IPS-18a (cell line): ENCODE measurements at regions not wholly inside any gene's neighbourhood (a gene's known extent, or its start where the extent isn't known, plus 50 kb on each side); places are given as distances from the start of the nearest gene placed in this dataset.
"Not testable (repeated sequence)": the region's sequence is repeated elsewhere in the genome, so short reads cannot be mapped to it uniquely, and the experiment has no call there.

Experiments
- H3K27ac ChIP-seq: one replicate; pipeline ENCODE4 v1.5.1; 2013; ENCODE audit warnings: low read length
- H3K27me3 ChIP-seq: one replicate; pipeline ENCODE4 v1.6.1; 2013; ENCODE audit warnings: mild to moderate bottlenecking, low read length; ENCODE audit not compliant: control insufficient read depth, insufficient read depth
- H3K36me3 ChIP-seq: one replicate; pipeline ENCODE4 v1.6.1; 2013; ENCODE audit warnings: low read depth, low read length; ENCODE audit not compliant: control insufficient read depth
- H3K4me1 ChIP-seq: one replicate; pipeline ENCODE4 v1.6.1; 2013; ENCODE audit warnings: low read depth, low read length; ENCODE audit not compliant: control insufficient read depth
- H3K4me3 ChIP-seq: one replicate; pipeline ENCODE4 v1.5.1; 2013; ENCODE audit warnings: low read length
- H3K9ac ChIP-seq: one replicate; pipeline ENCODE4 v1.6.1; 2013; ENCODE audit warnings: mild to moderate bottlenecking, low read length, moderate library complexity
- H3K9me3 ChIP-seq: one replicate; pipeline ENCODE4 v1.6.1; 2013; ENCODE audit warnings: low read depth, low read length; ENCODE audit not compliant: control insufficient read depth

DNA sequence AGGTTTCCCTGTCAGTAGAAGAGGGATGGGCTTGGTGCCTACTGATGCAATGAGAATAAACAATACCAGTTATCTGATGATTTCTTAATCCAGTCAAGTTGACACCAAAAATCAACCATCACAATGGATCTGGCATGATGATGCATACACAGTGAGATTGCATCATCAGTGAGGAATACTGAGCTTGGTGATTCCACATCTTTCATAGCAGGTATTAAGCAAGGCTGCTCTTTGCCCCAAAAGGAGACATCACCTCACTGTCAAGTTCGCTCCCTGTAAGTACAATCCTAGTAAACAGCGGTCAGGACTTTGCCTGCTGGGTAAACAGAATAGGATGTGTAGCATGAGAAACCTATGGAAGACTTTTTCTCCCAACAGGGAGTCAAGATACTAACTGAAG is 282.7 kb upstream of the CDH2 start:
- Histone ChIP-seq H3K36me3 (no peaks in the 10 kb centered on the region), H3K9ac (no peak overlapping the region), H3K4me1 (no peaks in the 10 kb centered on the region), H3K27me3 (no peaks in the 10 kb centered on the region), H3K27ac (no peak overlapping the region), H3K9me3 (no peaks in the 10 kb centered on the region), H3K4me3 (no peak overlapping the region)

- Histone ChIP-seq H3K4me1 (no peaks in the 10 kb centered on the region), H3K4me3 (no peak overlapping the region), H3K9me3 (no peaks in the 10 kb centered on the region), H3K36me3 (no peaks in the 10 kb centered on the region), H3K9ac (no peak overlapping the region), H3K27ac (no peak overlapping the region), H3K27me3 (no peaks in the 10 kb centered on the region)
Measured at GRCh38 chr18:28458751-28459150, 281.8 kb upstream of the CDH2 start.

DNA sequence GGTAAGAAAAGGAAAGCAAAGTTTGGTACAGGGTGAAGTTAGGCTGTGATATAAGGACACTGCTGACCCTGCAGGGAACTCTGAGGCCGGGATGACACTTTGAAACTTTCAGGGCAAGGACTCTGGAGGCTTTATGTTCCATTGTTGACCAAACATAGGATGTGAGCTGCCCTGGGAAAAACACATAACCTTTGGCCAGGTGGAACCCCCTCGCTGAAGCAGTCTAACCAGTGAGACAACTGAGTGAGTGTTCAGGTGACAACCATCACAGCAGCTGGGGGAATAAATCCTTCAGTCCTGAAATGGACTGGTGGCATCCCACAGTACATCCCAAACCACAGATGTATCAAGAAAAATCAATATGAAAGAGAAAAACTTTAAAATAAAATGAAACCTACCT is 280.9 kb upstream of the CDH2 start:
- H3K4me1 ChIP-seq = no peaks in the 10 kb centered on the region
- no peak overlapping the region for H3K27ac ChIP-seq
- no peaks in the 10 kb centered on the region for H3K27me3 ChIP-seq
- no peaks in the 10 kb centered on the region for H3K9me3 ChIP-seq
- H3K36me3 ChIP-seq = no peaks in the 10 kb centered on the region
- no peak overlapping the region for H3K4me3 ChIP-seq
- H3K9ac ChIP-seq = no peak overlapping the region

DNA sequence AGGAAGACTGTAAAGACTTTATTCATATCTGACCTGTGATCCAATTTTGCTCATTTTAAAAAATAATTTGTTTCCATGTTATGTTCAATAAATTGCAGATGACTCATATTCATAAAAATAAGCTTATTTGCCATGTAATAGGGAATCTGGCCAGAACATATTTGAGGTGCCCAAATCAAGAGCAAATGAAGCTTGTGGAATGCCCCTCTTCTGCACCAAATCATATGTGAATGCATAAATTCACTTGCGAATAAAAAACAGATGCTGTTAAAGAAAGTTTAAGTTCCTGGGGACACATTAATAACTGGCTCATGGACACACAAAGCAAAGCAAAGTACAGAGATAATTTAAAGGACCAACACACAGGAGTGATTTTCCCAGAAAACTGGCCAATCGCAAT is 279.0 kb upstream of the CDH2 start:
- H3K4me1 ChIP-seq = no peaks in the 10 kb centered on the region
- no peak overlapping the region for H3K4me3 ChIP-seq
- no peaks in the 10 kb centered on the region for H3K9me3 ChIP-seq
- H3K27me3 ChIP-seq = no peaks in the 10 kb centered on the region
- H3K36me3 ChIP-seq = no peaks in the 10 kb centered on the region
- H3K27ac ChIP-seq = no peak overlapping the region
- H3K9ac ChIP-seq = no peak overlapping the region

- Histone ChIP-seq H3K4me1 (no peaks in the 10 kb centered on the region), H3K27ac (no peak overlapping the region), H3K36me3 (no peaks in the 10 kb centered on the region), H3K9me3 (no peaks in the 10 kb centered on the region), H3K9ac (no peak overlapping the region), H3K4me3 (no peak overlapping the region), H3K27me3 (no peaks in the 10 kb centered on the region)
Measured at GRCh38 chr18:28439870-28440269, 262.9 kb upstream of the CDH2 start.

GRCh38 chr18:28438381-28438780 is 261.5 kb upstream of the CDH2 start:
- no peak overlapping the region for H3K9ac ChIP-seq
- no peak overlapping the region for H3K27ac ChIP-seq
- H3K9me3 ChIP-seq = no peaks in the 10 kb centered on the region
- H3K4me3 ChIP-seq = no peak overlapping the region
- no peaks in the 10 kb centered on the region for H3K27me3 ChIP-seq
- H3K36me3 ChIP-seq = no peaks in the 10 kb centered on the region
- H3K4me1 ChIP-seq = no peaks in the 10 kb centered on the region

GRCh38 chr18:28432339-28432738 is 255.4 kb upstream of the CDH2 start:
- H3K4me1 ChIP-seq = no peaks in the 10 kb centered on the region
- H3K36me3 ChIP-seq = no peaks in the 10 kb centered on the region

DNA sequence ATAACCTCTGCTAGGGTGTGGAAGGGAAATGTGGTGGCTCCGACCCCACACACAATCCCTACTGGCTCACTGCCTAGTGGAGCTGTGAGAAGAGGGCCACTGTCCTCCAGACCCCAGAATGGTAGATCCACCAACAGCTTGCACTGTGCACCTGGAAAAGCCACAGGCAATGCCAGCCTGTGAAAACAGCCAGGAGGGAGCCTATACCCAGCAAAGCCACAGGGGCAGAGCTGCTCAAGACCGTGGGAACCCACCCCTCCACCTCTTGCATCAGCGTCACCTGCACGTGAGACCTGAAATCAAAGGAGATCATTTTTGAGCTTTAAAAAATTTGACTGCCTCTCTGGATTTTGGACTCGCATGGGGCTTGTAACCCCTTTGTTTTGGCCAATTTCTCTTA is 249.0 kb upstream of the CDH2 start:
- Histone ChIP-seq H3K27ac (no peak overlapping the region), H3K9ac (no peak overlapping the region), H3K27me3 (no peaks in the 10 kb centered on the region), H3K4me1 (no peaks in the 10 kb centered on the region), H3K36me3 (no peaks in the 10 kb centered on the region), H3K4me3 (no peak overlapping the region), H3K9me3 (no peaks in the 10 kb centered on the region)

More at GRCh38 chr18:28432339-28432738, 255.4 kb upstream of the CDH2 start:
- H3K9ac ChIP-seq = no peak overlapping the region
- no peaks in the 10 kb centered on the region for H3K9me3 ChIP-seq
- H3K27me3 ChIP-seq = no peaks in the 10 kb centered on the region
- no peak overlapping the region for H3K27ac ChIP-seq
- H3K4me3 ChIP-seq = no peak overlapping the region

DNA sequence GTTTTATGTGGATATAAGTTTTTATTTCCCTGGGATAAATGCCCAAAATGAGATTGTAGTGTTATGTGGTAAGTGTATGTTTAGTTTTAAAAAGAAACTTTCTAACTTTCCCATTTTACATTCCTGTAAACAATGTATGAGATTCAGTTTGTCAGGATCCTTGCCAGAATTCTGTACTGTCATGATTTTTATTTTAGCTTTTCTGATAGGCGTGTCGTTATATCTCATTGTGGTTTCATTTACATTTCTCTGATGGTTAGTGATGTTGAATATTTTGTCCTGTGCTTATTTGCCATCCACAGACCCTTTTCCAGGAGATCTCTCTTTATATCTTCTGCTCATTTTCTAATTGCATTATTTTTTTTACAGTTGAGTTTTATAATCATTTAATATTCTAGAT is 245.6 kb upstream of the CDH2 start:
- no peaks in the 10 kb centered on the region for H3K36me3 ChIP-seq
- H3K9me3 ChIP-seq = no peaks in the 10 kb centered on the region
- no peaks in the 10 kb centered on the region for H3K4me1 ChIP-seq
- no peaks in the 10 kb centered on the region for H3K27me3 ChIP-seq
- no peak overlapping the region for H3K27ac ChIP-seq
- no peak overlapping the region for H3K9ac ChIP-seq
- no peak overlapping the region for H3K4me3 ChIP-seq

GRCh38 chr18:28421950-28422349 is 245.0 kb upstream of the CDH2 start:
- not testable (repeated sequence) for H3K9me3 ChIP-seq, H3K27ac ChIP-seq, H3K4me1 ChIP-seq, H3K4me3 ChIP-seq, H3K36me3 ChIP-seq, H3K9ac ChIP-seq, H3K27me3 ChIP-seq

GRCh38 chr18:28412521-28412920 is 235.6 kb upstream of the CDH2 start:
- no peak overlapping the region for H3K4me3 ChIP-seq
- H3K9me3 ChIP-seq = no peaks in the 10 kb centered on the region
- no peak overlapping the region for H3K9ac ChIP-seq
- no peaks in the 10 kb centered on the region for H3K4me1 ChIP-seq
- H3K27ac ChIP-seq = no peak overlapping the region
- H3K27me3 ChIP-seq = no peaks in the 10 kb centered on the region
- no peaks in the 10 kb centered on the region for H3K36me3 ChIP-seq

DNA sequence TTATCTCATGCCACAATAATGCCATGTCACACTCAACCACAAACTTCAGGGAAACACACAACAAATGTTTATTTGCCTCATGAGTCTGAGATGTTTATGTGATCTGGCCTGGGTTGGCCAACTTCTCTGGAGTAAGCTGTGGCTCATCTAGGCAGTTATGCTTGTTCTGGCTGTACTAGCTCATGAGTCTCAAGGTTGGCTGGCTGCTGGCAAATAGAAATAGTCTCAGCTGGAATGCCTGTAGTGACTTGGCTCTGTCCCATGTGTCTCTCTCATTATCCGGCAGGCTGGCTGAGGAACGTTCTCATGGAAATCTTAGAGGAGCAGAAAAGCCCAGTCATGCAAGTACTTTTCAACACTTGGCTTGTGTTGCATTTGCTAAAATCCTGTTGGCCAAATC is 234.9 kb upstream of the CDH2 start:
- no peaks in the 10 kb centered on the region for H3K4me1 ChIP-seq
- no peaks in the 10 kb centered on the region for H3K9me3 ChIP-seq
- no peak overlapping the region for H3K4me3 ChIP-seq
- H3K36me3 ChIP-seq = no peaks in the 10 kb centered on the region
- H3K9ac ChIP-seq = no peak overlapping the region
- no peak overlapping the region for H3K27ac ChIP-seq
- H3K27me3 ChIP-seq = no peaks in the 10 kb centered on the region

DNA sequence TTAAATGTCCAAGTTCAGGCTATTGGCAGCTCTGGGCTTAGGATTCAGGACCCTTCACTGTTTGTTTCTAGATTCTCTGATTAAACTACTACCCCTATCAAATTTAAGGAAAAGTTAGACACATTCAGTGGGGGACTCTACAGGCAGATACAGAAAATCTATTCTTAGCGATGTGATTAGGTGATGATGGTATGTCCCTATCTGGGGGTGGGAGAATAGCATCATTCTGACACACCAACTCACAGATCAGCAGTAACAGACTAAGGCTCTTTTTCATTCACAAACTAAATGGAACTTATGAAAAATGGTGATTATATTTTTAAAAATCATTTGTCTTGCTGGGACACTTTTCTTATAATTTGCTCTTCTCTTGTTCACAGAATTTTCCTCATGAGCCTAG is 232.9 kb upstream of the CDH2 start:
- no peak overlapping the region for H3K27ac ChIP-seq
- no peaks in the 10 kb centered on the region for H3K36me3 ChIP-seq
- H3K4me1 ChIP-seq = no peaks in the 10 kb centered on the region

More for the DNA sequence above, 232.9 kb upstream of the CDH2 start:
- H3K27me3 ChIP-seq = no peaks in the 10 kb centered on the region
- H3K4me3 ChIP-seq = no peak overlapping the region
- no peaks in the 10 kb centered on the region for H3K9me3 ChIP-seq
- no peak overlapping the region for H3K9ac ChIP-seq
